ENCODE measurements at regions not wholly inside any gene's neighbourhood (a gene's known extent, or its start where the extent isn't known, plus 50 kb on each side); places are given as distances from the start of the nearest gene placed in this dataset.

- TF ChIP-seq CTCF (IDR thresholded peaks at IDR 0.05) (no peak), POLR2A (IDR thresholded peaks at IDR 0.05) (no peak)
Measured at GRCh38 chr2:15870565-15870964, 69.8 kb upstream of the MYCN start.

Data from body of pancreas (tissue), 4 donors.